ENCODE measurements at regions not wholly inside any gene's neighbourhood (a gene's known extent, or its start where the extent isn't known, plus 50 kb on each side); places are given as distances from the start of the nearest gene placed in this dataset.

DNA sequence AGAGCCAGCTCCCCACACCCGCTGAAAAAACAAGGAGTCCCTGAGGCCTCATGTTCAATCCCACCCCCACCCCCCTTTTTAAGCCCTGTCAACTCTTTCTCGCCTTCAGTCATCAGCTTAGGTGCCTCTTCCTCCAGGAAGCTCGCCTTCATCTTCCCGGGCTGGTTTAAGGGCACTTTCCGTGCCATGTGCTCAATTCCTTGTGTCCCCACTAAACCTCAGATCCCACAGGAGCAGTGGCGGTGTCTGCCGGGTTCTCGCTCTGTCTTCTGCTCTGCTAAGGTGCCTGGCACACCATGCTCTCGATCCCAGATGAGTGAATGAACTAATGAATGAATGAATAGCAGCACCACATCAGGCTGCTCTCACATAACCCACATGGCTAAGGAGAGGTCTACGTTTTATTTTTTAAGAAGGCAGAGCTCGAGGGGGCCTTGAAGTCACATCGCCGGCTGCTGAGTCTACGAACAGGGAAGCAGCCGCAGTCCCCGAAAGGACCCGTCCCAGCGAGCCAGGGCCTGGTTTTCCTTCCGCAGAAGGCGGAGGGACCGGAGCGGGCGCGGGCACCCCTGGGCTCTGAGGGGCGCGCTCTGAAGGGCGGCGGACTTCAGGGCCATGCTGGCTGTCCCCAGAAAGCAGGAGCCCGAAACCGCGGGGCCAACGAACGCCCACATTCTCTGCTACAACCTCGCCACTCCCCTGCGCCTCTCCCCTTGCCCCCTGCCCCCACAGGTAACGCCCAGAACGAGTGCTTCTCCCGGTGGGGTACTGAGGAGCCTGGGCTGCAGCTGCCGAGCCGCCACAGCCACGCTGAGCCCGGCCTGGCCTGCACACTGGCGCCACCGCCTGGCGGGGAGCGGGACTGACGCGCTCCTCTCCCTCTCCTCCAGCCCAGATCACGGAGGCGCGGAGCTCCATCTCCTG is 73.4 kb upstream of the KCNMA1 start:
- DNase-seq (ENCODE audit: low read depth), result peak; percentile 41

- no peak for DNase-seq (ENCODE audit: low read depth)
These were observed 72.5 kb upstream of the KCNMA1 start for GRCh38 chr10:77710081-77710551.

- DNase-seq (ENCODE audit: low read depth), result no peak
These were observed 70.0 kb upstream of the KCNMA1 start for GRCh38 chr10:77707570-77707969.

DNA sequence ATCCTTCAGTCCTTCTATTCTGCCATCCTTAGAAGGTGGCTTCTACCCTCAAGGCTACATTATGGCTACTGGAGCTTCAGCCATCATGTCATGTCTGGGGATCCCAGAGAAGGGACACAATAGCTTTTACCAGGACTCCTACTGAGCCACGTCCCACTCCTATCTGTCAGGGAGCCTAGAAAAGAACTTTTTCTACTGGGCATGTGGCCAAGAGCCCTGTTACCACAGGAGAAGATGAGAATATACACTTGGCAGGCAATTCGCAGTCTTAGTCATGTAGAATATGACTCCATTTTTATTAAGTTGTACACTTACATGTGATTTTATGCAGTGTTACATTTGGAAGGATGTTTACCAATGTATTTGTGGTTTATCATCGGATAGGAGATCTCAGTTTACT is 64.6 kb upstream of the KCNMA1 start:
- no peak for DNase-seq (ENCODE audit: low read depth)

DNA sequence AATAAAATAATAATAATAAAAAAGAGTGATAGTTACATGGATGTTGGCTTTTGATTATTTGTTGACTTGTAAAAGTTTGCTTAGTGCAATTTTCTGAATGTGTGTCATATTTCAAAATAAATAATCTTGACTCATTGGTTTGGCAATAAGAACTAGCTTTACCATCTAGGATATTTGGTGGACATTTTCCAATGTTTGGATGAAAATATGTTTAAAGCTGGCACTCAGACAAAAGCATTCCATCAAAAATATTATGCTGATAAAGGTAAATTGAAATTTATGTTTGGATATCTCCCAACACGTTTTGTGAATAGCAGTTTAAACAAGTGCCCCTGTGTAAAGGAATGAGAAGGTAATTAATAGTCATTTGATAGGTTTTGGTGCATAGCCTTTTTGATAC is 62.5 kb upstream of the KCNMA1 start:
- no peak for DNase-seq (ENCODE audit: low read depth)

GRCh38 chr10:77699080-77699645 is 61.6 kb upstream of the KCNMA1 start:
- DNase-seq (ENCODE audit: low read depth), result no peak

GRCh38 chr10:77698267-77698931 is 60.8 kb upstream of the KCNMA1 start:
- DNase-seq (ENCODE audit: low read depth), result no peak

- DNase-seq (ENCODE audit: low read depth), result no peak
These were observed 59.0 kb upstream of the KCNMA1 start for GRCh38 chr10:77696584-77696983.

DNA sequence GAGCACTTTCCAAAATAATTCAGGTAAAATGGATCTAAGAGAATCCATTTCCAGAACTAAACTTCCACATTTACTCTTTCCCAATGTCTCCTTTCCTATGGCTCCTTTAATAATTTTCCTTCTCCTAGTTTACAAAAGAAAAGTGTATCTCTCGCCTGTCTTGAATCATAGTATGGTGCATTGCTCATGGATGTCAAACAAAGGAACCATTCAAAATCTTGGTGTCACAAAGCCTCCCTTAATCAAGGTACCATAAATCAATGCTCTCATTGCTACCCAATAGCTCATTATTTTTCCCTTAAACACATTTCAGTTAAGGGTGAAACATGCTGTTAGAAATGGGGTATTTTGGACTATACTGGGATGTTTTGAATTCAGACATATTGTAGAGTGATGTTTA is 57.6 kb upstream of the KCNMA1 start:
- DNase-seq (ENCODE audit: low read depth), result no peak

DNA sequence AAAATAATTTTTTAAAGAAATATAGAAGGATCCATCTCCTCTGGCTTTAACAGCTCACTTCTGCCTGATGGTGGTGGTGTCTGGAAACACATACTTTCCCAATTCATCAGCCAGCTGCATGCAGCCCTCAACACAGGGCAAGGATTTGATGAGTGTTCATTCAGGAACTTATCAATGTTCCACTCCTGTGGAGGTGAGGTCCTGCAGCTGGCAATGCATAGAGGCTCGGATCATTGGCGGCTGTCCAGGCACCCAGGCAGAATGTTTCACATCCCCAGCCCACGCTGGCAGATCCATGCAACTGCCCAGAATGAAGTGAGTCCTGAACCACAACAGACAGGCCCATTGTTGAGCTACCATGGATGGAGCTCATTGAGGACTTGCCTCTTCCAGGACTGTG is 55.2 kb upstream of the KCNMA1 start:
- no peak for DNase-seq (ENCODE audit: low read depth)

- no peak for DNase-seq (ENCODE audit: low read depth)
These were observed 51.7 kb upstream of the KCNMA1 start for GRCh38 chr10:77689339-77689738.

DNA sequence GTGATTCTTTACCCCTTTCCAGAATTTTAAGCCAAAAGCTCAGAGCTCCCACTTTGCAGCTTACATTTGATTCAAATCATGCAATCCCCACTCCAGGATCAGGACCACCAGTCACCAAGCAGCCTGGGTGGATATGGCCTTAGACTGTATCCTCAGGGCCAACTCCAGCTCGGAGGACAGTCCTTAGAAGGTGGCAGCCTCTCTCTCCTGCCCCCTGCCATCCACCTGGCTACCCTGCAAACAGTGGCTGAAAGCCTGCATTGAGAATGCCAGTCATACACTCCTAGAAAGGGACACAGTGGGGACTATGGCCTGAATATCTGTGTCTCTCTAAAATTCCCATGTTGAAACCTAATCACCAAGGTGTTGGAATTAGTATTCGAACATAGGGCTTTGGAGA is 50.0 kb upstream of the KCNMA1 start:
- DNase-seq (ENCODE audit: low read depth), result no peak
